Colonic mucosa (tissue), 4 donors: ENCODE measurements at regions not wholly inside any gene's neighbourhood (a gene's known extent, or its start where the extent isn't known, plus 50 kb on each side); places are given as distances from the start of the nearest gene placed in this dataset.

Source experiments
- DNase-seq: peaks from one replicate; pipeline ENCODE4 v3.0.0-alpha.2; 2020
- H3K27ac ChIP-seq: fragments of 200-600 bp; one replicate; pipeline ENCODE4 v1.8.0; 2021
- H3K27me3 ChIP-seq: fragments of 200-600 bp; one replicate; pipeline ENCODE4 v1.8.0; 2021
- H3K36me3 ChIP-seq: fragments of 200-600 bp; one replicate; pipeline ENCODE4 v1.8.0; 2021
- H3K4me1 ChIP-seq: fragments of 200-600 bp; one replicate; pipeline ENCODE4 v1.8.0; 2021; ENCODE audit warnings: mild to moderate bottlenecking
- H3K4me3 ChIP-seq: fragments of 200-600 bp; one replicate; pipeline ENCODE4 v1.8.0; 2021
- H3K9ac ChIP-seq, 2 donors: one replicate each; pipeline ENCODE4 v1.7.0; 2013; ENCODE audit warnings: control low read depth in 2 of 2, low read depth in 2 of 2, low read length in 2 of 2
- H3K9me3 ChIP-seq: fragments of 200-600 bp; one replicate; pipeline ENCODE4 v1.8.0; 2021
- CTCF ChIP-seq: fragments of 200-600 bp; IDR thresholded peaks from one replicate; pipeline ENCODE4 v1.8.0; 2022; ENCODE audit warnings: antibody characterized with exemption, mild to moderate bottlenecking
- intact Hi-C: fragments of 100-400 bp; cut with DNase I; formaldehyde crosslinking; loops from one replicate; pipeline ENCODE4 v1.14.1; 2022
- donor health status: healthy.
- donor health status: DM: no; HTN: no; CAD: no.
- donor health status: DM: no; HTN: no; CAD: no.

- Histone ChIP-seq H3K4me1 (no peaks in the 10 kb centered on the region), H3K9ac (no peak overlapping the region), H3K27me3 (no peaks in the 10 kb centered on the region), H3K4me3 (no peak overlapping the region), H3K27ac (no peak overlapping the region), H3K9me3 (no peaks in the 10 kb centered on the region), H3K36me3 (no peaks in the 10 kb centered on the region)
- TF ChIP-seq CTCF, result no peak
- DNase-seq, result no peak
- intact Hi-C loops, result no loop called here
Measured at GRCh38 chr20:24393903-24394302, 75.5 kb upstream of the SYNDIG1 start.

- H3K4me3 ChIP-seq, result no peak overlapping the region
- DNase-seq, result no peak
- H3K27ac ChIP-seq, result no peak overlapping the region
- intact Hi-C loops, result no loop called here
- H3K9me3 ChIP-seq, result no peaks in the 10 kb centered on the region
- no peaks in the 10 kb centered on the region for H3K36me3 ChIP-seq
- no peak overlapping the region for H3K9ac ChIP-seq
- H3K4me1 ChIP-seq, result no peaks in the 10 kb centered on the region
- H3K27me3 ChIP-seq, result no peaks in the 10 kb centered on the region
- TF ChIP-seq CTCF, result no peak
Measured at GRCh38 chr20:24392612-24393011, 76.8 kb upstream of the SYNDIG1 start.

GRCh38 chr20:24389686-24390085, 79.7 kb upstream of the SYNDIG1 start:
- intact Hi-C loops, result no loop called here
- DNase-seq, result no peak
- H3K36me3 ChIP-seq, result no peaks in the 10 kb centered on the region
- H3K27ac ChIP-seq, result no peak overlapping the region
- H3K9ac ChIP-seq, result no peak overlapping the region
- H3K27me3 ChIP-seq, result no peaks in the 10 kb centered on the region
- H3K4me3 ChIP-seq, result no peak overlapping the region
- no peaks in the 10 kb centered on the region for H3K9me3 ChIP-seq
- no peak for TF ChIP-seq CTCF
- no peaks in the 10 kb centered on the region for H3K4me1 ChIP-seq

GRCh38 chr20:24388828-24389380, 80.5 kb upstream of the SYNDIG1 start:
- no peak for DNase-seq
- no peaks in the 10 kb centered on the region for H3K27me3 ChIP-seq
- H3K4me3 ChIP-seq, result no peak overlapping the region
- H3K9ac ChIP-seq, result no peak overlapping the region
- TF ChIP-seq CTCF, result no peak
- no peaks in the 10 kb centered on the region for H3K36me3 ChIP-seq
- H3K9me3 ChIP-seq, result no peaks in the 10 kb centered on the region
- no peak overlapping the region for H3K27ac ChIP-seq
- no peaks in the 10 kb centered on the region for H3K4me1 ChIP-seq
- intact Hi-C loops, result no loop called here

- H3K27me3 ChIP-seq, result no peaks in the 10 kb centered on the region
- no peak overlapping the region for H3K4me3 ChIP-seq
- no peak for TF ChIP-seq CTCF
- no peak overlapping the region for H3K9ac ChIP-seq
- H3K36me3 ChIP-seq, result no peaks in the 10 kb centered on the region
- intact Hi-C loops, result no loop called here
- no peaks in the 10 kb centered on the region for H3K4me1 ChIP-seq
- H3K9me3 ChIP-seq, result no peaks in the 10 kb centered on the region
- no peak overlapping the region for H3K27ac ChIP-seq
- no peak for DNase-seq
Measured at GRCh38 chr20:24385547-24385946, 83.9 kb upstream of the SYNDIG1 start.
